ENCODE measurements at regions not wholly inside any gene's neighbourhood (a gene's known extent, or its start where the extent isn't known, plus 50 kb on each side); places are given as distances from the start of the nearest gene placed in this dataset.

DNA sequence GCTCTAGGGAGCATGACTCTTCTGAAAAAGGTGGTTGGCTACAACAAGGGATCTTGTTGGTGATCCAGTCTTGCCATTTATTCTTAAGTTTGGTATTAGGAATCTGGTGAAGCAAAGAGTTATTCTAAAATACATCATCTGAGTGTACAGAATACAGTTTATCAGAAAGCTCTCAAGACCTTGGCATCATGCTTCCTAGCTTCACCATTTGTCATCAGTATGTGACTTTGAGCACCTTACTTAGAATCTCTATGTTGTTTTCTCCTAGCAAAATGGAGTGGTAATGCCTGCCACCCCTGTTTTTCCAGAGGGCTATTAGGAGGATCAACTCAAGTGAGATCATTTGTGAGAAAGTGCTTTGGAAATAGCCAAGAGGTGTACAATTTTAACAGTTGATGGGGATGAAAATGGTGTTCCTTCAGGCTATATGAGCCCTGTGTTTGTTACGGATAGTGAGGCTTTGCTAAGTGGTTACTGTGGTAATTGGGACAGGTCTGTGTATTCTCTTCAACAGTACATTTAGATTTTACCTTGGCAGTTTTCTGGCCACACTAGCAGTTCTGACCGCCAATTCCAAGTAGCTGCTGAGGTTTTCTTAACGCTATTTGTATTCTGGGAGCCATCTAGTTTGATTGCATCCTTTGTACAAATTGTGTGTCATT lies 120.5 kb downstream of the DISP1 start:
- TF ChIP-seq CTCF (conservative IDR thresholded peaks at IDR 0.05) (no peak), ZFX (IDR thresholded peaks at IDR 0.05) (no peak)
